Activated CD8-positive, alpha-beta memory T cell treated with anti-CD3 and anti-CD28 coated beads for 36 hours (primary cell): ENCODE measurements at regions not wholly inside any gene's neighbourhood (a gene's known extent, or its start where the extent isn't known, plus 50 kb on each side); places are given as distances from the start of the nearest gene placed in this dataset.
"Not testable (repeated sequence)": the region's sequence is repeated elsewhere in the genome, so short reads cannot be mapped to it uniquely, and the experiment has no call there.

Source experiments
- CTCF ChIA-PET: fragments of 350-600 bp; sonication (Branson Sonifier 250); formaldehyde crosslinking; loops from one replicate; lab custom pipeline; 2021; ENCODE audit warnings: antibody characterized with exemption; lab: Charles Lee
- POLR2A ChIA-PET: fragments of 350-600 bp; sonication (Branson Sonifier 250); formaldehyde crosslinking; loops from one replicate; lab custom pipeline; 2021; ENCODE audit warnings: antibody characterized with exemption; lab: Charles Lee

DNA sequence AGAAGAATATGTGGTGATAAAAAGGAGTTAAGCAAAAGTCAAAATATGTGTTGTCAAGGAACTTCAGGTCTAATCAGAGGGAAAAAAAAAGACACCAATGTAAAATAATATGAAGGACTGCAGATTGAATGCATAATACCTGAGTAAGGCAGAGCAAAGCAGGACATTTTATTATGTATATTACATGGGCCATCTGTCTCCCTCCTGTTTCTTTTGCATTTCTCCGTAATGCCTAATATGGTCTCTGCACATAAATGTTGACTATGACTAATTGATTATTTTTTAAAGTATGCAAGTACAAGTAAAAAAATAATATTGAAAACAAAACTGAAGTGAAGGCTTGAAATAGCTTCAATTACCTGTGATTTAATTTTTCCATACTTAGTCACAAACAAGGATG, 384.7 kb upstream of the MAN1A1 start:
- POLR2A ChIA-PET, result no interaction called here
- CTCF ChIA-PET, result no interaction called here

DNA sequence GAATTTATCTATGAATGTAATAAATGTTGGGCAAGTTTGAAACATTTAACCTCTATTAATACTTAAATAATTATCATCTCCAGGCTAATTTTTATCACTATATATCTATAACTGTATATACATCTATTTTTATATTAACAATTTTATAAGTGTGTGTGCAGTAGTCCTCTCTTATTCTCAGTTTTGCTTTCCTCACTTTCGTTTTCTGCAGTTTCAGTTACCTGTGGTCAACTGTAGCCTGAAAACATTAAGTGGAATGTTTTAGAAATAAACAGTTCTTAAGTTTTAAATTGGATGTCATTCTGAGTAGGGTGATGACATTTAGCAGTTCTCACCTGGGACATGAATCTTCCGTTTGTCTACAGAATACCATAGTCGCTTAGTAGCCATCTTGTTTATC, 379.4 kb upstream of the MAN1A1 start:
- CTCF ChIA-PET, result no interaction called here
- POLR2A ChIA-PET, result no interaction called here

DNA sequence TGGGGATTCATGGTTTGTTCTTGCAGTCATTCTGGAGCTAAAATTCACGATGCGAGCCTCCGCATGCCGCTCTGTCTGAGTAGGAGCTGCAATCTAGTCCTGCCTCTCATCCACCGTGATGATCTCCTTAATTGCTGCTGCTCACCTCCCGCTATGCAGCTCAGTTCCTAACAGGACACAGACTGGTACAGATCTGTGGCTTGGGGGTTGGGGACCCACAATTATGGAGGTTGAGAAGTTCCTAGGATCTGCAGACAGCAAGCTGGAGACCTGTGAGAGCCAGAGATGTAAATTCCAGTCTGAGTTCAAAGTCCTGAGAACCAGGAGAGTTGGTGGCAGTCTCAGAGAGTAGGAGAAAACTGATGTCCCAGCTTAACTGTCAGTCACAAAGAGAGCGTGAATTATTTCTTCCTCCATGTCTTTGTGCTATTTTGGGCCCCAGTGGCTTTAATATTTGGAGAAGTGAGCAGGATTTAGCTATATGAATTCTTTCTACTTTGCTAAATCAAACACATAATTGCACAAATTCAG, 378.7 kb upstream of the MAN1A1 start:
- CTCF ChIA-PET, result no interaction called here
- POLR2A ChIA-PET, result interaction anchor here (0.5 kb wide), 1 partner anchor 546 kb away, joined by 3 read pairs; no protein-coding TSS in a partner anchor

DNA sequence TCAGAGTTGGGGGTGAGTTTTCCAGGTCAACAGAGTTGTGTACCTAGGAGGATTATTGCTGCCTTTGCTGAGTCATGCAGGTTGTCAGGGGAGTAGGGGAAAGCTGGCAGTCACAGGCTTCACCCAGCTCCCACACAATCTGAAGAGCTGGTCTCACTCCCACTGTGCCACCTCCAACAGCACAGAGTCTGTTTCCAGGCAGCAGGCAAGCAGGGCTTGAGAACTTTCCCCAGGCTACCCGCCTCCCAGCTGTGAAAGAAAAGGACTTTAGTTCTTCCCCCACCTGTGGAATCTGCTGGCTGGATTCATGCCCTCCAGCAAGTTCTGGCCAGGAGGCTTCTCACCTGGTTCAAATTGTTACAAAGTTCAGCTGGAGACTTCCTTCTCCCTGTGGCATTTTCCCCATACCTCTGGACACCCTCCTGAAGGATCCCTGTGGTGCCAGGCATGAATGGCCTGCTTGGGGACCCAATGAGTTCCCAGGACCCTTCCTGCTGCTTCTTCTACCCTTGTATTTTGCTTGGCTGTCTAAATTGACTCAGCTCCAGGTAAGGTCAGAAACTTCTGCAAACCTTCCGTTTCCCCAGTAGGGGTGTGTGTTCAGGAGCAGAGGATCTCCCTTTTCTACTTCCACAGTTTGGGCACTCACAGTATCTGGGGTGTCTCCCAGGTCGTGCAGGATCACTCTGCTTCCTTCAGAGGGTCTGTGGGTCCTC, 378.1 kb upstream of the MAN1A1 start:
- POLR2A ChIA-PET, result no interaction called here

DNA sequence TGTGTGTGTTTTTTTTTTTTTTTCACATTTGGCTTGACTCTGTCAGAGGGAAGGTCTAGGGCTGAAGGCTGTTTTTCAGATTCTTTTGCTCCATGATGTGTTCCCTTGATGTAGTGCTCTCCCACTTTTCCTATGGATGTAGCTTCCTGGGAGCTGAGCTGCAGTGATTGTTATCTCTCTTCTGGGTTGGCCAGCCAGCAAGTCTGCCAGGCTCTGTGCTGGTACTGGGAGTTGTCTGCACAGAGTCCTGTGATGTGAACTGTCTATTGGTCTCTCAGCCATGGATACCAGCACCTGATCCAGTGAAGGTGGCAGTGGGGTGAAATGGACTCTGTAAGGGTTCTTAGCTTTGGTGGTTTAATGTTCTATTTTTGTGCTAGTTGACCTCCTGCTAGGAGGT, 377.4 kb upstream of the MAN1A1 start:
- POLR2A ChIA-PET, CTCF ChIA-PET: not testable (repeated sequence)

More for the DNA sequence above, 378.1 kb upstream of the MAN1A1 start:
- CTCF ChIA-PET, result no interaction called here

DNA sequence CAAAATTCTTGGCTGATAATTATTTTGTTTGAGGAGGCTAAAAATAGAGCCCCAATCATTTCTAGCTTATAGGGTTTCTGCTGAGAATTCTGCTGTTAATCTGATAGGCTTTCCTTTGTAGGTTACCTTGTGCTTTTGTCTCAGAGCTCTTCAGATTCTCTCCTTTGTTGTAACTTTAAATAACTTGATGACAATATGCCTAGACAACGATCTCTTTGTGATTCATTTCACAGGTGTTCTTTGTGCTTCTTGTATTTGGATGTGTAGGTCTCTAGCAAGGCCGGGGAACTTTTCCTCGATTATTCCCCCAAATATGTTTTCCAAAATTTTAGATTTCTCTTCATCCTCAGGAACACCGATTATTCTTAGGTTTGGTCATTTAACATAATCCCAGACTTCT, 376.5 kb upstream of the MAN1A1 start:
- ChIA-PET POLR2A (no interaction called here), CTCF (no interaction called here)

DNA sequence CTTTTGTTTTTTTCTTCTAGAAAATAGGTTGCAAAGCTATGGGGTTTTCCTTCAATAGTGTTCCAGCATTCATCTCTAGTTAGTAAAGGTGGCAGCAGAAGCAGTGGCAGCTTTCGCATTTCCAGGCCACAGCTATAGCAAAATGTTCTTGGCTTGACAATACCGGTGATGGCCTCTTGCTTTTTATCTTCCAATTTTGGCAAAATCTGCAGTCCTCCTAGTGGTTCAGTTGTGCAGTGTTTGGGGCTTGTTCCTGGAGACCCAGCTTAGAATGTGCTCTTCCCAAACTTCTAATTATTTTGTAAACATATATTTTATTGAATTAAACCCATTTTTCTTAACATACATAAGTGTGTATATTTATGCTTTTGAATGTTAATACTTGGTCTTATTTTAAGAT, 370.6 kb upstream of the MAN1A1 start:
- CTCF ChIA-PET, result no interaction called here
- POLR2A ChIA-PET, result no interaction called here

DNA sequence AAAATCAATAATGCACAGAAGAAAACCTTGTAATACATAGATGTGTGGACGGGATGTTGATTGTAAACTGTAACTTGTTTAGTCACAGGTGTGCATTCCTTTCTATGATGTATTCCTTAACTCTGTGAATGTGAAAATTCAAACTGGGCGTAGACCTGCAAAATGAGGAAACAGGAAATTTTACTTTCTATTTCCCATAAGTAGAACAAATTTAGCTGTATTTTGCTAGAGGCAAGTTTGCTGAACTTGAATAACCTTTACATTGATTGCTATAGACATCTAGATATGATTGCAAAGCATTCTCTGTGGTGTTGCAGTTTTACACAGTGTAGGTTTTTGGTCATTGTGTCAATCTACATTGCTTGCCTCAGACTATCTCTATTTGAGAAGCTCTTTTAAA, 368.4 kb upstream of the MAN1A1 start:
- POLR2A ChIA-PET, result no interaction called here

DNA sequence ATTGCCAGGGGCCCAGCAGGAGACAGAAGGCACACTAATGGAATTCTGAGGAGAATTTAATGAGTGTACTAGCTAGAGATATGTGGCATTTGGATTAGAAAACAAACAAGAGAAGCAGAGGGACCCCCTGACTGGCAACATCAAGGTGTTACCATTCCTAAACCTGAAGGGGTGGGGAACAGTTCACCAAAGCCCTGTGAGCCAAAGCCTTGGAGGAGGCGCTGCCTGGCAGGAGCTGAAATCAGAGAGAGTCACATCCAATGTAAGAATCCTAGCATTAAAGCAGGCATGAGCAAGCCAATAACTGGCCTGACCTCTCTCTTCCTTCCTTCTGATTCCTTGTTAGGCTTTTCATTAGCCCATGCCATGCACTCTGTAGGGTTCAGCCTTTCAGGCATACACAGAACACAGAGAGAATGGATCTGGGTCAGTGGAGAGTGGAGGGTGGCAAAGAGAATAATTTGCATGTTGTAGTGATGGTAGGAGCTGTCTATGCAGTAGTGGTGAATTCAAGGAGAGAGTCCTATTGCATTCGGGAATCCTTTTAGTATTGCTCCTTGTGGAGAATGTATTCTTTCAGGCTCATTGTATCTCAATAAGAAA, 367.2 kb upstream of the MAN1A1 start:
- ChIA-PET POLR2A (no interaction called here), CTCF (no interaction called here)

More for the DNA sequence above, 368.4 kb upstream of the MAN1A1 start:
- CTCF ChIA-PET, result no interaction called here

DNA sequence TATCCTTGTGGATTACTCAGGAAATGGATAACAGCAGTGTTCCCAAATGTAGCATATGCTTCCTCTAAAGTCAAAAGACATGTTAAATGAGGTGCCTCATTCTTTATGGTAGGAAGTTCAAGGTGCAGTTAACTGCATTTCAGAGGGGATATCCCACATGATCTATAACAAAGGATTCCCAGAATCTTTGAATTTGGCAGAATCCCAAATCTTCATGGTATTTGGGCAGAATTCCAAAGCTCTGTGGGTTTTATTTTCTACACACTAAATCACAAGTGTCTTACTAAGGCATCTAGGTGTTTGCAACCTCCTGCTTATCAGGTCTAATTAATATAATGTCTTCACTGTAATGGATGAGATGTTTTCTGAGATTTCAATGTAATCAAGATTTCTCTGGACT, 364.3 kb upstream of the MAN1A1 start:
- ChIA-PET CTCF (no interaction called here), POLR2A (no interaction called here)

DNA sequence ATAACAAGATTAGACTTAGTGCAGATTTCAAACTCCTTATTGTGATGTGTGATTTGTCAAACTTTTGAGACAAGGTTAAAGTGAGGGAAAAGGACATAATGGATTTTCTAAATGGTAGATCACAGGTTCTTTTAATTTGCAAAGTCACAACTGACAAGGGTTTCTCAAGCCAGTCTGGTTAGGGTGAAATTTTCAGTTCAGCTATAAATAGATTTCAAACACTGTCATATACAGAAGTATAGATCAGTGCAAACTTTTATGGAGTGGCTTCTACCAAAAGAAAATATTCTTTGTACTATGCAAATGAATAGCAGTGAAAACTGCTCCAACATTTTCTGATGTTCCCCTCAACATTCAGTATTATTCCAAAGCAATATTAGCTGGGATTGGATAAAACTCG, 337.1 kb upstream of the MAN1A1 start:
- POLR2A ChIA-PET, result no interaction called here
- CTCF ChIA-PET, result no interaction called here

DNA sequence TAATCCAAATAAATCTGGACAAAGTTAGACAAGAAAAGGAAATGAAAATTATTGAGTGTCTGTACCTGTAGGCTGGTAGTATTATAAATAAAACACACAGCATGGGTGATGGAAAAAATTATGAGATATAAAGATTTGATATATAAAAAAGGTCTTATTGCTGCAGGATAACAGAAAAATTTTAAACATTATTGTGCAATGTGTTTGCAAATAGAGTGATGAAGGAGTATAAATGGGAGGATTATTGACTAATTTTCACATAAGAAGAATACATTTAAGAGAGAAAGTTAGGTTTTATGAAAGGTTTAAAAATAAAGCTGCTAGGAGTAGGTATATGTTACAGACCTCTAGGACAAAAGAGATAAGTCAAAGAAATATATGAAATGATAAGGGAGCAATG, 336.7 kb upstream of the MAN1A1 start:
- ChIA-PET POLR2A (no interaction called here), CTCF (no interaction called here)

DNA sequence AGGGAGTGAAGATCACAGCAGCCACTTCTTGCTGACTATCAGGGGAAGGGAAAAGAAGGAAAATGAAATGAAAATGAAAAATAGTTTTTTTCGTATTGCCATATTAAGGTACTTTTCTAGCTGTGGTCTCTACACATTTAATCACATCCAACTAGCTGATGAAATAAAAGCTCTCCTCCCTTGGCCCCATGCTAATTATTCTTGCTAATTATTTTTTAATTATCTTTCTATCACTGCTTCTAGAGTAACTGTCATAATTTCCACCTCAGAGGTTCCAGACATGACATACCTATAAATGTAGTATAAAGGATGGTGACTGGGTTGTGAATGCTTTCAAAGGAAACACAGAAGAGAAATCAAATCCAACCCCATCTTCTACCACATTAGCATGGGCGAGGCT, 334.1 kb upstream of the MAN1A1 start:
- ChIA-PET CTCF (no interaction called here), POLR2A (no interaction called here)

DNA sequence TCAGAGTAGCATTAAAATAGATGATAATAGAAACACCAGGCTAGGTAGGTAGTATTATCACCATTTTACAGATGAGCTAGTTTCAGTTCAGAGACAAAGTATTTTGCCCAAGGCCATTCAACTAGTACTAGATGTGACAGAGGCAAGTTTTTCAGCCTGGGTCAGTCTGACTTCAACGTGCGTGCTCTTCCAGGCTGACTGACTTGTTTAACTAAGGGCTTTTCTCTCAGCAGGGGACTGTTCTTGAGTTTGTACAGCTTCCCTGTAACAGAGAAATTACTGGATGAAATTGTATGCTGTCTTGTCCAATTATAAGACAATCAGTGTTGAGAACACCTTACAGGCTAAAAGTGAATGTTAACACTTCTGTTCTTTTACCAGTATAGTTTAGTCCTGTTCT, 333.5 kb upstream of the MAN1A1 start:
- ChIA-PET POLR2A (no interaction called here), CTCF (interaction anchor here (0.5 to 0.6 kb wide), 2 partner anchors 530 to 812 kb away, joined by 3 read pairs; no protein-coding TSS in a partner anchor)

DNA sequence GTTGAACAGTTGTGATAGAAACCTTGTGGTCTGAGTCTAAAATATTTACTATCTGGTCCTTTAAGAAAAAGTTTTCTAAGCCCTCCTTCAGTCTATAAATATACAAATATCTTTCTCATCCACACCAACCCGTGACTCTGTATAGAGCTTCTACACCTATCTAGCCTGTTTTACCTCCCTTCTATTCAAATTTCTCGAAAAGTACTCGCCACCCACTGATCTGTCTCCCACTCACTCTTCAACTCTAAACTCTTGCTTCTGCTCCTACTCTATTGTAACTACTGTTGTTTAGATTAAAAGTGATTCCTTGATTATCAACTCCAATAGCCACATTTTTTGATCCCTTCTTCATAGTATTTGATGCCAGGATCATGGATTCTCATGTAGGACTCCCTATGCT, 329.4 kb upstream of the MAN1A1 start:
- CTCF ChIA-PET, result no interaction called here

DNA sequence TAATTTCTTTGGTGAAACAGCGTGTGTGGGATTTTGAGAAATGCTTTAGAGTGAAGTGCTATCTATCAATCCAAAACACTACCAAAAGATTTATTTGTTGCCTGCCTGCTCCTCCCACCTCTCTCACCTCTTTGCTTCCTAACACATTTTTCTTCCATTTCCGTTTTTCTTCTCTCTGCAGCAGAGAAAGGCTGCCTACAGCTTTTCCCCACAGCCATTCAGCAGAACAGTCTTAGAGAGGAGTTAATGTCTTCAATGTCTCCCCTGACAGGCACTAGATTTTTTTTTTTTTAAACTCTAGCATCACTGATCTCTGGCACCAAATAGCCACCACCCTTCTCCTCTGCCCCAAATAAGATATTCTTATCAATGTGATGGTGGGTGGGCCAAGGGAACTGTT, 327.8 kb upstream of the MAN1A1 start:
- POLR2A ChIA-PET, result no interaction called here
- CTCF ChIA-PET, result no interaction called here

More for the DNA sequence above, 329.4 kb upstream of the MAN1A1 start:
- POLR2A ChIA-PET, result no interaction called here

DNA sequence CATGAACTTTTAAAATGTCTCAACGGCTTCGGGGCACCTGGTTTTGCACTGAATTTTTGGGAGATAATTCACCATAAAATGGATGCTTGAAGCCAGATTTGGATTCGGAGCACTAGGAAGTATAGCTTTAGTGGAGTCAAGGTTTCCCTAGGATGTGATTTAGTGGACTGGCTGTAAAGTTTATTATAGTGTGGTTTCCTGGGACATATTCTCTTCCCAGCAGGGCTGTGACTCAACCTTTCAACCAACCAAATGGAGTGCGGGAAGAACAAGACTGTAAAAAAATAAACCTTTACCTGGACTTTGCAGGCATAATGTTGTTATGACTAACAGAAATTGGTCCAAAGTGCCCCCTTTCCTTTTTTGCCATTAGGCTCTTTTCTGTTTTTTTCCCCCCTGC, 327.4 kb upstream of the MAN1A1 start:
- POLR2A ChIA-PET, result no interaction called here
- CTCF ChIA-PET, result no interaction called here

DNA sequence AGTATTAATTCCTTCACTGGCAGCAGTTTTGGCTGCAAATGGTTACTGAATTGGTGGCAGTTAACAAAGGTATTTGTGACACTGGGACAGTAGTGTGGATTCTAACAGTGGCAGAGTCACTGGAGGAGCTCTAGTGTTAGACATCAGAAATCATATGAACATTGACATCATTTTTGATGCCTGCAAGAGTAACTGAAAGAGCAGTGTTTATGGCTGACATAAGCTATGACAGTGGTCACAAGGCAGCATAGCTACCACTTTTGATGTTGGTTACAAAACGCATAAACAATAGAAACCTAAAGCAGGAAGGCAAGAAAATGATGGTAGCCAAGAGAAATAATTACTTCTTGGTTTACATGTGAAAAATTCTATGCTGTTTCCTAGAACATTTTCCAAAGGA, 326.7 kb upstream of the MAN1A1 start:
- ChIA-PET CTCF (no interaction called here), POLR2A (no interaction called here)

DNA sequence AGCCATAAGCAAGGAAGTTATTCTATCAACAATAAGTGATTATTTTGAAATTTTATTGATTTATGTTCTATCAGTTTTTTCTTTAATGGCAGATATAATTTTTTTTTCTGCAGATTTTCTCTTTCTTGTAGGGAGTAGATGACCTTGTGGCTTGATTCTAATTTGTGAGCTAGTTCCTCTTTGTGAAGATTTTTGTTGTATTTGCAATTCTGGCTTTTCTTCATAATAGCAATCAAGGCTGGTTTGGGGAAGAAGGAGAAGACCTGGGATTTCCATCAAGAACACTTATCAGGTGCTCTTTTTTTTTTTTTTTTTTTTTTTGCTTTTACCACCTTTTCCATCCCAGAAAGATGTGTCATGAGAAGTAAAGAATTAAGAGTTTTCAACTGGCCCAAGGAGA, 324.2 kb upstream of the MAN1A1 start:
- POLR2A ChIA-PET, result no interaction called here
- CTCF ChIA-PET, result no interaction called here

DNA sequence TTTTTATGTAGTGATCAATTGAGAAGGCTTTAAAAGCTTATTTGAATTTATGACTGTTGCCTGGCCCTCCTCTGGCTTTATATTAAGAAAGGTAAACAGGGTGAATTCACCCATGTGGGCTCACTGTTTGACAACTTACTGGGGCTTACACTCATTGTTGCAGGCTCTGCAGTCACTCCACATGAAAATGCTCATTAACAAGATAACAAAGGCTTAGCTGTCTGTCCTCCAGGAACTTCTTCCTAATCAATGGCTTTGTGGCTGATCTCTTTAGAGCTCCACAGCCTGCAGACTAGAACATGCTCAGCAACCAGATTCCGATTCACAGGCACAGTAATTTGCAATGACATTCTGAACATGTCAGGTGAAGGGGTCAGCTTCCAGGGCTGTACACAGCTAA, 323.2 kb upstream of the MAN1A1 start:
- ChIA-PET CTCF (no interaction called here), POLR2A (no interaction called here)

DNA sequence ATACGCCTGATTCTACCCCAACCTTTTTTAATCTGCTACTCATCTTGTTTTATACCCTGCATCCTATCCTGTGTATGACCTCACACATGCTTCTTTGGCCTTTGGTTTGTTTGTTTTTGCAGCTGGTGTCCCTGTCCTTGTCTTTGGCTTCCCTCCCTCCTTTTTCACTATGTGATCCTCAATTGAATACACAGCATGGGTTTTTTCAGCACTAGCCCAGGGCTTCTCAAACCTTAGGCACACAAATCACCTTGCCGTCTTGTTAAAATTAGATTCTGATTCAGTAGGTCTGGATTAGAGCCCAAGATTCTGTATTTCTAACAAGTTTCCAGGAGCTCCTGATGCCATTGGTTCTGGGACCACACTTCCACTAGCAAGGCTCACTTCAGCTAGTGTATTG, 321.5 kb upstream of the MAN1A1 start:
- CTCF ChIA-PET, result no interaction called here
- POLR2A ChIA-PET, result no interaction called here
